H1 (cell line): ENCODE measurements at regions not wholly inside any gene's neighbourhood (a gene's known extent, or its start where the extent isn't known, plus 50 kb on each side); places are given as distances from the start of the nearest gene placed in this dataset.

ENCODE experiments used
- CTCF ChIA-PET: fragments of 300-600 bp; sonication (Branson Sonifier 250); formaldehyde crosslinking; loops from one replicate; lab custom pipeline; 2021; ENCODE audit not compliant: partially characterized antibody; lab: Charles Lee
- POLR2A ChIA-PET: fragments of 300-600 bp; sonication (Branson Sonifier 250); formaldehyde crosslinking; loops from one replicate; lab custom pipeline; 2021; ENCODE audit warnings: inconsistent platforms; ENCODE audit not compliant: partially characterized antibody; lab: Charles Lee
- DNase-seq, 2 experiments: peaks; one replicate each; pipeline versions ENCODE4 v3.0.0 to v3.0.0-alpha.2; 2010 to 2022; ENCODE audit warnings: low spot score in 2 of 2, low read depth in 1 of 2, mixed read lengths in 1 of 2
- FAIRE-seq: peaks from 2 replicates; lab custom pipeline; 2011; peaks lifted over from hg19 to GRCh38; lab: Jason Lieb, UNC
- H2AFZ ChIP-seq: 2 replicates; pipeline ENCODE4 v1.8.1; 2012; ENCODE audit warnings: low read length, inconsistent platforms
- H2AK5ac ChIP-seq: 2 replicates; pipeline ENCODE4 v1.6.1; 2013; ENCODE audit warnings: low read depth, low read length
- H2BK120ac ChIP-seq: replicated peaks from 2 replicates; pipeline ENCODE3; 2013; ENCODE audit warnings: low read depth, low read length, inconsistent platforms
- H2BK12ac ChIP-seq: 2 replicates; pipeline ENCODE4 v1.6.1; 2013; ENCODE audit warnings: low read depth, low read length
- H2BK15ac ChIP-seq: 2 replicates; pipeline ENCODE4 v1.6.1; 2013; ENCODE audit warnings: low read length
- H2BK20ac ChIP-seq: 2 replicates; pipeline ENCODE4 v1.6.1; 2013; ENCODE audit warnings: low read length
- H2BK5ac ChIP-seq: 2 replicates; pipeline ENCODE4 v1.6.1; 2013; ENCODE audit warnings: low read depth, low read length
- H3K14ac ChIP-seq: 2 replicates; pipeline ENCODE4 v1.6.1; 2013; ENCODE audit warnings: inconsistent platforms; ENCODE audit not compliant: insufficient read length
- H3K18ac ChIP-seq: 2 replicates; pipeline ENCODE4 v1.6.1; 2013; ENCODE audit warnings: low read length; ENCODE audit errors: extremely low read depth
- H3K23ac ChIP-seq: 2 replicates; pipeline ENCODE4 v1.6.1; 2013; ENCODE audit warnings: inconsistent platforms; ENCODE audit not compliant: insufficient read length
- H3K23me2 ChIP-seq: 2 replicates; pipeline ENCODE4 v1.6.1; 2013; ENCODE audit warnings: low read depth, low read length
- H3K27ac ChIP-seq: 2 replicates; pipeline ENCODE4 v1.6.1; 2011; ENCODE audit warnings: low read depth, low read length, inconsistent platforms
- H3K27me3 ChIP-seq, 4 experiments: replicated peaks in 1 of 4; 1 replicate in 1 of 4; 2 replicates in 3 of 4; pipeline versions ENCODE4 v1.6.1 to v1.8.1; 2011 to 2013; ENCODE audit warnings: low read length in 3 of 4, mild to moderate bottlenecking in 3 of 4, inconsistent platforms in 2 of 4, mixed read lengths in 2 of 4, moderate library complexity in 1 of 4; ENCODE audit not compliant: control insufficient read depth in 3 of 4, insufficient read depth in 3 of 4; ENCODE audit errors: extremely low read depth in 1 of 4
- H3K36me3 ChIP-seq, 4 experiments: 2 replicates each; pipeline versions ENCODE4 v1.6.1 to v1.8.1; 2011 to 2013; ENCODE audit warnings: mild to moderate bottlenecking in 4 of 4, low read length in 3 of 4, moderate library complexity in 2 of 4, control low read depth in 1 of 4, inconsistent platforms in 1 of 4; ENCODE audit not compliant: insufficient read depth in 4 of 4, control insufficient read depth in 2 of 4
- H3K4ac ChIP-seq: replicated peaks from 2 replicates; pipeline ENCODE3; 2013; ENCODE audit warnings: low read length, low read depth, mixed read lengths, inconsistent platforms; ENCODE audit not compliant: insufficient read length
- H3K4me1 ChIP-seq, 4 experiments: replicated peaks in 1 of 4; 1 replicate in 1 of 4; 2 replicates in 3 of 4; pipeline versions ENCODE4 v1.6.1 to v1.8.1; 2011 to 2013; ENCODE audit warnings: low read length in 3 of 4, inconsistent platforms in 2 of 4, mixed read lengths in 1 of 4; ENCODE audit not compliant: insufficient read depth in 4 of 4, control insufficient read depth in 3 of 4
- H3K4me2 ChIP-seq, 2 experiments: 2 replicates each; pipeline versions ENCODE4 v1.6.1 to v1.8.1; 2011 to 2013; ENCODE audit warnings: low read depth in 2 of 2, low read length in 2 of 2, control low read depth in 1 of 2, inconsistent platforms in 1 of 2, mild to moderate bottlenecking in 1 of 2; ENCODE audit not compliant: insufficient read depth in 1 of 2
- H3K4me3 ChIP-seq, 4 experiments: fragments of 200-600, 300-600 bp in 1 of 4; sonication (generic), shearing (Covaris generic), sonication (Bioruptor Twin) in 1 of 4; 2 replicates each; pipeline versions ENCODE4 v1.5.1 to v1.8.1; 2011 to 2016; ENCODE audit warnings: low read length in 4 of 4, low read depth in 3 of 4, control low read depth in 2 of 4, inconsistent platforms in 2 of 4, mild to moderate bottlenecking in 2 of 4, mixed read lengths in 1 of 4, moderate library complexity in 1 of 4; ENCODE audit not compliant: insufficient read depth in 2 of 4; ENCODE audit errors: extremely low read depth in 1 of 4
- H3K56ac ChIP-seq: replicated peaks from 2 replicates; pipeline ENCODE3; 2013; ENCODE audit warnings: low read depth, mild to moderate bottlenecking, mixed read lengths, low read length, inconsistent platforms; ENCODE audit not compliant: insufficient read length
- H3K79me1 ChIP-seq: 2 replicates; pipeline ENCODE4 v1.6.1; 2013; ENCODE audit warnings: low read depth, low read length, control low read depth
- H3K79me2 ChIP-seq, 2 experiments: 2 replicates each; pipeline versions ENCODE4 v1.6.1 to v1.8.1; 2012 to 2013; ENCODE audit warnings: low read length in 2 of 2, mild to moderate bottlenecking in 2 of 2, inconsistent platforms in 1 of 2; ENCODE audit not compliant: insufficient read depth in 2 of 2, control insufficient read depth in 1 of 2
- H3K9ac ChIP-seq, 4 experiments: replicated peaks in 1 of 4; 1 replicate in 1 of 4; 2 replicates in 3 of 4; pipeline versions ENCODE4 v1.6.1 to v1.8.1; 2011 to 2013; ENCODE audit warnings: low read depth in 3 of 4, low read length in 3 of 4, control low read depth in 2 of 4, mild to moderate bottlenecking in 2 of 4, moderate library complexity in 2 of 4, inconsistent platforms in 1 of 4; ENCODE audit errors: extremely low read depth in 1 of 4
- H3K9me3 ChIP-seq, 2 experiments: 2 replicates each; pipeline versions ENCODE4 v1.6.1 to v1.8.1; 2012 to 2013; ENCODE audit warnings: mild to moderate bottlenecking in 2 of 2, moderate library complexity in 2 of 2, control low read depth in 1 of 2, inconsistent platforms in 1 of 2, low read depth in 1 of 2, low read length in 1 of 2, mixed read lengths in 1 of 2; ENCODE audit not compliant: insufficient read depth in 2 of 2
- H4K20me1 ChIP-seq, 2 experiments: replicated peaks in 1 of 2; 2 replicates each; pipeline versions ENCODE3 to v1.8.1; 2011 to 2013; ENCODE audit warnings: inconsistent platforms in 2 of 2, low read length in 2 of 2, mild to moderate bottlenecking in 1 of 2; ENCODE audit not compliant: insufficient read depth in 2 of 2, control insufficient read depth in 1 of 2
- H4K5ac ChIP-seq: 2 replicates; pipeline ENCODE4 v1.6.1; 2013; ENCODE audit warnings: low read length, low read depth, mixed read lengths, inconsistent platforms; ENCODE audit not compliant: insufficient read length
- H4K8ac ChIP-seq: 2 replicates; pipeline ENCODE4 v1.8.0; 2013; ENCODE audit warnings: mild to moderate bottlenecking, moderate library complexity, low read length, inconsistent platforms; ENCODE audit not compliant: insufficient read depth; ENCODE audit errors: extremely low read depth
- H4K91ac ChIP-seq: replicated peaks from 2 replicates; pipeline ENCODE3; 2013; ENCODE audit warnings: low read length, mixed read lengths, inconsistent platforms; ENCODE audit not compliant: insufficient read length
- KDM5A ChIP-seq: fragments of 200-600 bp; IDR thresholded peaks from 2 replicates; pipeline ENCODE4 v1.7.1; 2012; ENCODE audit warnings: mild to moderate bottlenecking, low read length, inconsistent platforms, mixed read lengths
- POLR2AphosphoS5 ChIP-seq: IDR thresholded peaks from 2 replicates; pipeline ENCODE4 v1.6.1; 2011; ENCODE audit warnings: low read depth, low read length
- RAD21 ChIP-seq, 2 experiments: IDR thresholded peaks in 1 of 2; conservative IDR thresholded peaks in 1 of 2; 2 replicates each; pipeline ENCODE4 v1.6.1; 2011; ENCODE audit warnings: low read depth in 2 of 2, low read length in 2 of 2, improper control_type of control experiment in 1 of 2, inconsistent platforms in 1 of 2, mild to moderate bottlenecking in 1 of 2, moderate library complexity in 1 of 2
- RBBP5 ChIP-seq: IDR thresholded peaks from 2 replicates; pipeline ENCODE4 v1.7.1; 2012; ENCODE audit warnings: low read depth, mild to moderate bottlenecking, inconsistent platforms, low read length, moderate library complexity, borderline replicate concordance
- TAF7 ChIP-seq: optimal IDR thresholded peaks from 2 replicates; pipeline ENCODE3; 2011; ENCODE audit warnings: low read depth, mild to moderate bottlenecking, inconsistent platforms, low read length, moderate library complexity, borderline replicate concordance
- WGBS, 2 experiments: shearing (Covaris generic) in 1 of 2; methylation state at CpG; one replicate each; pipeline versions ENCODE4 v1.1.6 to v1.1.7; 2013 to 2015; ENCODE audit warnings: low lambda C conversion rate in 2 of 2, mixed read lengths in 2 of 2, inconsistent platforms in 1 of 2, low coverage in 1 of 2, missing lambda C conversion rate in 1 of 2; ENCODE audit not compliant: insufficient replicate concordance in 2 of 2, insufficient coverage in 1 of 2, insufficient read length in 1 of 2; ENCODE audit errors: extremely low coverage in 1 of 2, missing lambda C conversion rate in 1 of 2; 5-methylcytosine and 5-hydroxymethylcytosine counted together
- TF ChIP-seq, protein P1 (sequence below): IDR thresholded peaks from 2 replicates; pipeline ENCODE4 v1.6.1; 2012; ENCODE audit warnings: low read length, inconsistent platforms
- TF ChIP-seq, protein P2 (sequence below): IDR thresholded peaks from 2 replicates; pipeline ENCODE4 v1.6.1; 2012; ENCODE audit warnings: inconsistent platforms

DNA sequence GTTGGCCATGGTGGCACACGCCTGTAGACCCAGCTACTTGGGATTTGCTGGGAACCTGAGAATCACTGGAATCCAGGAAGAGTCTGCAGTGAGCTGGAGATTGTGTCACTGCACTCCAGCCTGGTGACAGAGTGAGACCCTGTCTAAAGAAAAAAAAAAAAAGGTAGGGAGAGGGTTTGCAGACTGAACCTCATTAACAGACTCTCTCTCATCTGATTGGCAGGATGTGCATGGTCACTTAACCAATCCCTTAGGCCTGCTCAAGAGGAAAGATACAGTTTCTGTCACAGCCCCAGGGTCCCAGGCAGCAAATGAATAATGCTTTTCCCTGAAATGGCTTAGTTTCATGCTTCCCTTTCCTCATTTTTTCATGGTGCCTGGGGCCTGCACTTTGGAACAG, 160.5 kb upstream of the KCNJ16 start:
- no peak overlapping the region for H4K91ac ChIP-seq
- no peak overlapping the region for H3K4me2 ChIP-seq
- 0 out of 2 replicates have a peak overlapping the region, but pooled peaks have one; percentile 7 for H2AFZ ChIP-seq
- H3K79me2 ChIP-seq, result no peaks in the 10 kb centered on the region
- no peak overlapping the region for H3K9ac ChIP-seq
- no peak overlapping the region for H2BK20ac ChIP-seq
- H3K4ac ChIP-seq, result no peak overlapping the region
- no peak overlapping the region for H3K27ac ChIP-seq
- DNase-seq (no peak), FAIRE-seq (no peak)
- no peaks in the 10 kb centered on the region for H3K36me3 ChIP-seq
- H3K14ac ChIP-seq, result no peak overlapping the region
- no peaks in the 10 kb centered on the region for H3K23me2 ChIP-seq
- no peaks in the 10 kb centered on the region for H3K9me3 ChIP-seq
- no peak overlapping the region for H2AK5ac ChIP-seq
- H4K20me1 ChIP-seq, result no peaks in the 10 kb centered on the region
- H3K4me1 ChIP-seq, result peaks cover 0 to 5% (median under 1%) of the 10 kb centered on the region in 4 experiments; a peak in 2 of 7 replicates
- POLR2A ChIA-PET, result no interaction called here
- CTCF ChIA-PET, result interaction anchor here (0.6 kb wide), 1 partner anchor 123 kb away, joined by 5 read pairs; no protein-coding TSS in a partner anchor
- H4K5ac ChIP-seq, result no peak overlapping the region
- no peaks in the 10 kb centered on the region for H3K27me3 ChIP-seq
- H3K4me3 ChIP-seq, result no peak overlapping the region
- WGBS, 2 experiments, result 92% methylated on average over 1 of the region's 1 CpG; no CpG with 5 or more reads in 1 of the 2 experiments
- no peak overlapping the region for H2BK15ac ChIP-seq
- H3K23ac ChIP-seq, result no peak overlapping the region
- H2BK120ac ChIP-seq, result no peak overlapping the region
- H2BK5ac ChIP-seq, result no peak overlapping the region
- no peak overlapping the region for H3K56ac ChIP-seq
- no peak overlapping the region for H3K18ac ChIP-seq
- H3K79me1 ChIP-seq, result no peaks in the 10 kb centered on the region
- no peak overlapping the region for H4K8ac ChIP-seq
- no peak overlapping the region for H2BK12ac ChIP-seq
- TF ChIP-seq, protein P1, sequence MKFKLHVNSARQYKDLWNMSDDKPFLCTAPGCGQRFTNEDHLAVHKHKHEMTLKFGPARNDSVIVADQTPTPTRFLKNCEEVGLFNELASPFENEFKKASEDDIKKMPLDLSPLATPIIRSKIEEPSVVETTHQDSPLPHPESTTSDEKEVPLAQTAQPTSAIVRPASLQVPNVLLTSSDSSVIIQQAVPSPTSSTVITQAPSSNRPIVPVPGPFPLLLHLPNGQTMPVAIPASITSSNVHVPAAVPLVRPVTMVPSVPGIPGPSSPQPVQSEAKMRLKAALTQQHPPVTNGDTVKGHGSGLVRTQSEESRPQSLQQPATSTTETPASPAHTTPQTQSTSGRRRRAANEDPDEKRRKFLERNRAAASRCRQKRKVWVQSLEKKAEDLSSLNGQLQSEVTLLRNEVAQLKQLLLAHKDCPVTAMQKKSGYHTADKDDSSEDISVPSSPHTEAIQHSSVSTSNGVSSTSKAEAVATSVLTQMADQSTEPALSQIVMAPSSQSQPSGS, result no peak
- no peak for TF ChIP-seq KDM5A
- no peak for TF ChIP-seq RBBP5
- TF ChIP-seq, protein P2, sequence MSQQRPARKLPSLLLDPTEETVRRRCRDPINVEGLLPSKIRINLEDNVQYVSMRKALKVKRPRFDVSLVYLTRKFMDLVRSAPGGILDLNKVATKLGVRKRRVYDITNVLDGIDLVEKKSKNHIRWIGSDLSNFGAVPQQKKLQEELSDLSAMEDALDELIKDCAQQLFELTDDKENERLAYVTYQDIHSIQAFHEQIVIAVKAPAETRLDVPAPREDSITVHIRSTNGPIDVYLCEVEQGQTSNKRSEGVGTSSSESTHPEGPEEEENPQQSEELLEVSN, result no peak
- no peak for TF ChIP-seq RAD21 (IDR thresholded peaks at IDR 0.05 in 1 of 2, conservative IDR thresholded peaks at IDR 0.05 in 1 of 2; ENCODE audit: low read depth in 2 of 2, low read length in 2 of 2)
- TF ChIP-seq TAF7, result no peak
- no peak for TF ChIP-seq POLR2AphosphoS5
